Sciatic nerve (tissue), 2 donors: ENCODE measurements at regions not wholly inside any gene's neighbourhood (a gene's known extent, or its start where the extent isn't known, plus 50 kb on each side); places are given as distances from the start of the nearest gene placed in this dataset.
A peak's percentile ranks its signal among the peaks of the same experiment; 100 is the strongest.
"Not testable (repeated sequence)": the region's sequence is repeated elsewhere in the genome, so short reads cannot be mapped to it uniquely, and the experiment has no call there.

ENCODE experiments used
- ATAC-seq: fragments of 200-7000 bp; cut with Tn5 transposase; one replicate; pipeline ENCODE4 v1.9.1; 2020; ENCODE audit warnings: mild to moderate bottlenecking, moderate library complexity
- DNase-seq: peaks from one replicate; pipeline ENCODE4 v3.0.0-alpha.2; 2020; ENCODE audit warnings: low spot score
- intact Hi-C: fragments of 100-400 bp; cut with DNase I; formaldehyde crosslinking; loops from one replicate; pipeline ENCODE4 v1.14.2; 2022
- donor health status: DM: no; HTN: no; CAD: no.
- donor health status: DM: no; HTN: no; CAD: no.

GRCh38 chrX:5388087-5388486, 840.6 kb downstream of the NLGN4X start:
- ATAC-seq: no peak
- intact Hi-C loops: no loop called here
- no peak for DNase-seq

DNA sequence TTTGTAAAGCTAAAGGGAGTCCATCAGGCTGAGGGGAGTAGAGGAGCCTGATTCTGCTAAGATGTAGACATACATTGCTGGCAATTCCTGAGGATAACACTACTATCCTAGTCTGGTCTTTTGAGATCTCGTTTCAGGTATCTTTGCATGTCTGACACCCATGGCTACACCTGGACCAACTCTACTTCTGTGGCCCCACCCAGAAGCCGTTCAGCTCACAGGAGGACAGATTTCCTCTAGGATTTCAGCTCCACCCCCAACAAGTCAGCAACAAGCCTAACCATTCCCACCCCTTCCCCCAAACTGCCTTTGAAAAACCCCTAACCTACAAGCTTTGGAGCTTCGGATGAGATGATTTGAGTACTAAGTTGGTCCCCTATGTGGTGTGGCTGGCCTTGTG, 848.2 kb downstream of the NLGN4X start:
- ATAC-seq: no peak
- intact Hi-C loops: no loop called here
- no peak for DNase-seq

- intact Hi-C loops: no loop called here
- no peak for ATAC-seq
- no peak for DNase-seq
Measured at GRCh38 chrX:5341902-5342301, 886.8 kb downstream of the NLGN4X start.

GRCh38 chrX:5337160-5337559, 891.5 kb downstream of the NLGN4X start:
- intact Hi-C loops: no loop called here
- ATAC-seq: no peak
- no peak for DNase-seq

DNA sequence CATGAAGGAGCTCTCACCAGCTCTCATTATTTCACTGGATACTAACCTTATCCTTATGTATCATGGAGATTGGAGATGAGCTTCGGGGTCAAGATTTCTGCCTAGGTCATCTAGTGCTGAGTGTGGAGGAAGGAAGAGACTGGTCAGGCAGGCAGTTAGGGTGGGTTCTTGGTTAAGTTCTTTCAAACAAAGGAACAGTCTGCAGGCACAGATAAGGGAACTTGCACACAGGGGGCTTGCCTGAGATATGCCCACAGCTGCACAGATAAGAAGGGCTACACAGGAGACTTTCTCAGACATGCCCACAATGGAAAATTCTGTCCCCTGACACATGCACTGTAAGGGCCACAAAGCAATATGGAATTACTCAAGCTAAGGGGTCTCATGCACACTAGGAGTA, 904.1 kb downstream of the NLGN4X start:
- ATAC-seq: no peak
- intact Hi-C loops: no loop called here
- no peak for DNase-seq

- no peak for DNase-seq
- ATAC-seq: no peak
- intact Hi-C loops: no loop called here
Measured at GRCh38 chrX:5314148-5314547, 914.5 kb downstream of the NLGN4X start.

GRCh38 chrX:5307416-5307815, 921.3 kb downstream of the NLGN4X start:
- intact Hi-C loops: no loop called here
- no peak for ATAC-seq
- DNase-seq: no peak

- ATAC-seq: peak; percentile 58
- no peak for DNase-seq
- intact Hi-C loops: no loop called here
Measured at GRCh38 chrX:5306654-5307121, 922.0 kb downstream of the NLGN4X start.

DNA sequence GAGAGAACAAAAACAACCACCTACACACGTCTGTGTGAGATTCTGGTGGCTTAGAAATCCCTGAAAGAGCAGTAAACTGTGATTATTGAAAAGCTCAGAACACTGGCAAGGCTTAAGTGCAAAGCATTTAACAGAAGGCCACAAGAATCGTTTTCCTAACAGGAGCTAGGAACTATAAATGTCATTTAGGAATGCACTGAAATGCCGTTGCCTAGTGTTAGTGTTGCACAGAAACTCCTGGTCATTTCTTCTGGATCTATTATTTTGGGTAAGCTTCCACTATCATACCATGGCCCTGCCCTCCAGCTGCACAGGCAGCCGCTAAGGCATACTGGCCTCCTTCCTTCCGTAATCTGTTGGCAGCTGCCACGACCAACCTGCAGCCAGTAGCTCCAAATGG, 923.2 kb downstream of the NLGN4X start:
- DNase-seq (no peak), ATAC-seq (no peak)
- intact Hi-C loops: no loop called here

GRCh38 chrX:5295004-5295403, 933.7 kb downstream of the NLGN4X start:
- ATAC-seq (no peak), DNase-seq (no peak)
- intact Hi-C loops: no loop called here

GRCh38 chrX:5290635-5291034, 938.0 kb downstream of the NLGN4X start:
- ATAC-seq (no peak), DNase-seq (no peak)
- intact Hi-C loops: no loop called here

DNA sequence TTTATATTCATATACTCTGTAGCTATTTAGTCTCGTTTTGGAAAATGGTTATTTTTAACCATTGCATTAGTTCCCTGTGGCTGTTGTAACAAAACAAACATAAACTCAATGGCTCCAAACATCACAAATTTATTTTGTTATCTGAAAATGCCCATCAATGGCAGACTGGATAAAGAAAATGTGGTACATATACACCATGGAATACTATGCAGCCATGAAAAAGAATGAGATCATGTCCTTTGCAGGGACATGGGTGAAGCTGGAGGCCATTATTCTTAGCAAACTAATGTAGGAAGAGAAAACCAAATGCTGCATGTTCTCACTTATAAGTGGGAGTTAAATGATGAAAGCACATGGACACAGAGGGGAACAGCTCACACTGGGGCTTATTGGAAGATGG, 938.7 kb downstream of the NLGN4X start:
- intact Hi-C loops, ATAC-seq: not testable (repeated sequence)

GRCh38 chrX:5278908-5279307, 949.8 kb downstream of the NLGN4X start:
- ATAC-seq (no peak), DNase-seq (no peak)
- intact Hi-C loops: no loop called here

More for the DNA sequence above, 938.7 kb downstream of the NLGN4X start:
- DNase-seq: not testable (repeated sequence)

GRCh38 chrX:5265324-5265850, 963.3 kb downstream of the NLGN4X start:
- intact Hi-C loops: no loop called here
- DNase-seq (no peak), ATAC-seq (no peak)

GRCh38 chrX:5250106-5250505, 978.6 kb downstream of the NLGN4X start:
- ATAC-seq (no peak), DNase-seq (no peak)
- intact Hi-C loops: no loop called here

- ATAC-seq (no peak), DNase-seq (no peak)
- intact Hi-C loops: no loop called here
Measured at GRCh38 chrX:5242091-5242790, 986.4 kb downstream of the NLGN4X start.

GRCh38 chrX:5236749-5237148, 991.9 kb downstream of the NLGN4X start:
- DNase-seq (no peak), ATAC-seq (no peak)
- intact Hi-C loops: no loop called here

DNA sequence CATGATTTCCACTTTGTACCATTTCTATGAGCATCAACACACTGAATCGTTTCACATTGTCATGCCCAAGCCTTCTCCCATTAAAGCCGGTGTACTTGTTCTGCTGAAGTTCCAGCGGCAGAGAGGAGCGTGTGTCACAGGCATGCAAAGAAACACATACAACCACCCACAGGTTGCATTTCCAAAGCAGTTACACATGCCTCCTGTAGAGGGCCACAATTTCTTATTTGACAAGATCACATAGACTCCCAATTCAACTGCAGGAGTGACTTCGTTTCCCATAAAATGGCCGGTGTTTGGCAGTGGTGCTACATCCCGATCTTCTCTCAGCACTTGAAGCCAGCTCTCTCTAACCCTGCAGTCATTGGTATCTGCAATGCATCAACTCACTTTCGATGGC, 992.6 kb downstream of the NLGN4X start:
- DNase-seq: no peak
- ATAC-seq: no peak
- intact Hi-C loops: no loop called here

- intact Hi-C loops: no loop called here
- ATAC-seq (no peak), DNase-seq (no peak)
Measured at GRCh38 chrX:5233830-5234229, 994.8 kb downstream of the NLGN4X start.

- intact Hi-C loops: no loop called here
- no peak for DNase-seq
- no peak for ATAC-seq
Measured at GRCh38 chrX:5220421-5220820, 1008.2 kb downstream of the NLGN4X start.

GRCh38 chrX:5194806-5195205, 1033.9 kb downstream of the NLGN4X start:
- intact Hi-C loops: no loop called here
- DNase-seq (no peak), ATAC-seq (no peak)
